ENCODE measurements at regions not wholly inside any gene's neighbourhood (a gene's known extent, or its start where the extent isn't known, plus 50 kb on each side); places are given as distances from the start of the nearest gene placed in this dataset.
"Not testable (repeated sequence)": the region's sequence is repeated elsewhere in the genome, so short reads cannot be mapped to it uniquely, and the experiment has no call there.

GRCh38 chr6:120355822-120356221, 978.5 kb downstream of the TBC1D32 start:
- no peak for DNase-seq (ENCODE audit: low read depth)

DNA sequence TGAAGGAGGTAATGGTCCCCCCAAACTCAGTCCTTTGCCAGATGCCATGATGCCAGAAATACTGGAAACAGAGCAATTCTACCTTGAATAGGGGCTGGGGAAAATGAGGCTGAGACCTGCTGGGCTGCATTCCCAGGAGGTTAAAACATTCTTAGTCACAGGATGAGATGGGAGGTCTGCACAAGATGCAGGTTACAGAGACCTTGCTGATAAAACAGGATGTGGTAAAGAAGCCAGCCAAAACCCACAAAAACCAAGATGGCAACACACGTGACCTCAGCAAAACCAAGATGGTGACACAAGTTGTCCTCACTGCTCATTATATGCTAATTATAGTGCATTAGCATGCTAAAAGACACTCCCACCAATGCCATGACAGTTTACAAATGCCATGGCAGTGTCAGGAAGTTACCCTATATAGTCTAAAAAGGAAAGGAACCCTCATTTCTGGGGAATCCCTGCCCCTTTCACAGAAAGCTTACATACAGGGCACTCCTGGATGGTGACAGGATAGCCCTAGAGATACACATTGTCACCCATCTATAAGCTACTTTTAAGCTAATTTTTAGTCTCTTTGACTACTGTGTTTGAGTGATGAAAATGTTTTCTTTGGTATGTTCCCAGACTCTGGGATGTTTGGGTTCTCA, 979.7 kb downstream of the TBC1D32 start:
- no peak for DNase-seq (ENCODE audit: low read depth)

DNA sequence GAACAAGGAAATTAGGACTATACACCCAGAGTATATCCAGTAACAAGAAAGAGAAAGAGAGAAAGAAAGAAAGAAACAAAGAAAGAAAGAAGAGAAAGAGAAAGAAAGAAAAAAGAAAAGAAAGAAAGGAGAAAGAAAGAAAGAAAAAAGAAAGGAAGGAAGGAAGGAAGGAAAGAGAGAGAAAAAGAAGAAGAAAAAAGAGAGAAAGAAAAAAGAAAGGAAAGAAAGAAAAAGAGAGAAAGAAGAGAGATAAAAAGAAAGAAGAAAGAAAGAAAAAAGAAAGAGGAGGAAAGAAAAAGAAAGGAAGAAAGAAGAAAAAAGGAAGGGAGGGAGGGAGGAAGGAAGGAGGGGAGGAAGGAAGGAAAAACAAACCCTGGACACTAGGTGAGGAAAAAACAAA, 981.8 kb downstream of the TBC1D32 start:
- no peak for DNase-seq (ENCODE audit: low read depth)

DNA sequence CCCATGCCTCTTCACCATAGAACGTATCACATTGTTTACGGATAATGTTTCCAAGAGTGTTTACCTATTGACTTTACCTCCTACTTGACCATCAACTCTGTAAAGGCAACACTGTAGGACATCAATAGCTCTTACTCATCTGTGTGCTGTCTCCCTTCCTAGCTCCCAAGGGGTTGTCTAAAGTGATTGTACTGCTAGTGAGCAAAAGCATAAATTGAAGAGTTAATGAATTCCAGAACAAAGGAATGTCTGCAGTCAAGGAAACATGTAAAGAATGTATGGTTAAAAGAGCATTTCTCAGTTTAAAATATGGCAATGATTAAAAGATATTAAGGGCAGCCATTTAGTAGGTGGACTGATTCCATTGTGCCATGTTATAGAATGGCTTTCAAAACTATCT, 985.4 kb downstream of the TBC1D32 start:
- DNase-seq (ENCODE audit: low read depth) = no peak

GRCh38 chr6:120328521-120328920, 979.0 kb upstream of the MAN1A1 start:
- no peak for DNase-seq (ENCODE audit: low read depth)

- no peak for DNase-seq (ENCODE audit: low read depth)
These were observed 971.1 kb upstream of the MAN1A1 start for GRCh38 chr6:120320481-120321162.

- DNase-seq (ENCODE audit: low read depth) = no peak
These were observed 954.7 kb upstream of the MAN1A1 start for GRCh38 chr6:120304223-120304622.

GRCh38 chr6:120303527-120303926, 954.0 kb upstream of the MAN1A1 start:
- DNase-seq (ENCODE audit: low read depth) = no peak

- no peak for DNase-seq (ENCODE audit: low read depth)
These were observed 952.5 kb upstream of the MAN1A1 start for GRCh38 chr6:120302041-120302440.

- DNase-seq (ENCODE audit: low read depth) = no peak
These were observed 941.4 kb upstream of the MAN1A1 start for GRCh38 chr6:120290964-120291363.

DNA sequence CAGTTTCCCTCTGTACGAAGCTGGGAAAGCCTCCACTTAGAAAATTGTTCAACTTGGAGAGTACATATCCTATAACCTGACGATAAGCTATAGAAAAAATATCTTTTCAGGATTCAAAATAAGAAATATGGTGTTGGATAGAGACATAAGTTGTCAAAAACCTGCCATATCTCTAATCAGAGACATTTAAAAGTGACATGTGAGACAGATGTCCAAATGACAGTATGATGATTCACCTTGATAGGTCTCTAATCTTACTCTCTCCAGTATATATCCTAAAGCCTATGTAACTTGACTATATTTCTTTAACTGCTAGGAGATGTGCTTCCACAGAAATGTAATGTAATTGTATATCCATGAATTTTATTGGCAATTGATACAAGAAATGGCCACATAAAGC, 932.4 kb upstream of the MAN1A1 start:
- DNase-seq (ENCODE audit: low read depth) = no peak

DNA sequence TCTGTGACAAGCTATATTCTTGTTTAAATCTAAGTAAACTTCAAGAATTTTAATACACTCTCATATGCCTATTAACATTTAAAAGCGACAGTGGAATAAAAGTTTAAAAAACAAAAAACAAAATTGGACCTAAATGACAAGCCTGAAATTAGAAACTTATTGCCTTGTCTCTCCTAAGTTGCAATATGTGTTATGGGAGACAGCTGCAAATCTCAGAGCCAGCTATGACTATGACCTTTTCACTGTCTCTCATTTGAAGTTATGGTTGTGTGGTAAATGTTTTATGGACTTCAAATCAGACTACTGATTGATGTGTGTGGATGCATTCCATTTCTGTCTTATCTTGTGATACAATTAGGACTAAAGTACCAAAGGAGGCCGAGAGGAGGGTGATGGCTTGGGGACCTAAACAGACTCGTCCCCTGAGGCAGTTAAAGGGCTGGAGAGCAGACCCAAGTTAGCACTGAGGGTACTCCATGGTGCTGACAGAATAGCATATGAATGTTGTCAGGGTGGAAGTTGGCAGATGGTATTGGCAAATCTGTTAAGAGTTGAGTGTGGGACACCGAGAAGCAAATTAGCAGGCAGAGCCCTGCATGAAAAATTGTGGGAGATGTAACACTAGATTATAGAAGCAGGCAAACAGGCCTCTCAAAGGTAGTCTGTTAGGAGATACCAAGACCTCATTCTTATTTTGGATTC, 930.1 kb upstream of the MAN1A1 start:
- no peak for DNase-seq (ENCODE audit: low read depth)

DNA sequence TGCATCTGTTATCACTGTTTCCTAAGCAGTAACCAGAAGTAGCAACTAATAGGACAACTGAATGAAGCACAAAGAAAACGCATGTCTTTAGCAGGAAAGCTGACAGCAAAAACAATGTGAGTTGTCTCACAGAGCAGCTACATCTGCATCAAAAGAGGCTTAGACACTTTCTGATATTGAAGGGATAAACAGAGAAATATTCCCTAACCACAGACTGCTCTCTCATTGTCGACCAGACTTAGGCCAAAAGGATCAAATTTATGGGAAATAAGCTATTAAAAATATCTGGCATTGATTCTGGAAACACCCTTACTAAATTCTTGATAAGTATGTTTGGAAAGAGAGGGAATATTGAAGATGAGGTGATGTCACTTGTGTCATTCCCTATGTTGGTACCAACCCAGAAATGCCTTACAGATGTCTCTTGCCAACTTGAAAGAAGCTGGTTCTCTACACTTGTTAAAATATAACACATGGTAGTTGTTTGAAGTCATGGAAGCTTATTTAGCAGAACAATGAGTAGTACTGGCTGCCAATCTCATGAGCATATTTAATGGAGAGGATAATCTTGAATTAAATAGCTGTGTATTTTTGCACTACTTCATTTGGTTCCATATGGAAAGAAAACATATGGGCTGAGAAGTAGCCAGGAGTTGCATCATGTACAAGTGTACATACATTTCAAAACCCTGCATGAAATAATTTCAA, 929.3 kb upstream of the MAN1A1 start:
- DNase-seq (ENCODE audit: low read depth) = no peak

- no peak for DNase-seq (ENCODE audit: low read depth)
These were observed 925.0 kb upstream of the MAN1A1 start for GRCh38 chr6:120274547-120274946.

GRCh38 chr6:120273411-120273810, 923.9 kb upstream of the MAN1A1 start:
- DNase-seq (ENCODE audit: low read depth) = no peak

DNA sequence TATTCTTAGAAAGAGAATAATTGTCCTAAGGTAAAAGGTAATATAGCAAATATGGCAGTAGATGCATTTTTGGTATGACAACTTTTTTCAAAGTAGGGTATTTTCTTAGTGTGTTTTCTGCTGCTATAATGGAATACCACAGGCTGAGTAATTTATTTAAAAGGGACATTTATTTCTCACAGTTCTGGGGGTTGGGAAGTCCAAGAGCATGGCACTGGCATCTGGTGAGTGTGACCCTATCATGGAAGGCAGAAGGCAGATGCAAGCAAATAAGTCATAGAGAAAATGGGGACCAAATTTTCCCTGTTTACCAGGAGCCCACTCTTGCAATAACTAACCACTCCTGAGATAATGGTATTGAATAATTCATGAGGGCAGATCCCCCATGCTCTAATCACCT, 922.5 kb upstream of the MAN1A1 start:
- no peak for DNase-seq (ENCODE audit: low read depth)

GRCh38 chr6:120268256-120268655, 918.7 kb upstream of the MAN1A1 start:
- not testable (repeated sequence) for DNase-seq (ENCODE audit: low read depth)

DNA sequence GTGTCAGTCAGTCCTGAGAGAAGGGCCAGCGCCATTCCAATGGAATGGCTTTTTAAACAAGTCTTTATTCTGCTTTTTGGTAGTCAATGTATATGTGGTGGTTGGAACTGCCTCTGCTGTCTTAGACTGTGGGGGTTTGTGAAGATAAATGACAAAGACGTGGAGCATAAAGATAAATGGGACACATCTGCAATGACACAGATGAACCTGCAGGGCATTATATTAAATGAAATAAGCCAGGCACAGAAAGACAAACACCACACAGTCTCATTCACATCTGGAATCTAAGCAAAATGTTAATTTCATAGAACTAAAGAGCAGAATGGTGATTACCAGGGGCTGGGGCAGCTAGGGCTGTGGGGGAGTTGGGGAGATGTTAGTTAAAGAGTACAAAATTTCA, 912.8 kb upstream of the MAN1A1 start:
- no peak for DNase-seq (ENCODE audit: low read depth)

DNA sequence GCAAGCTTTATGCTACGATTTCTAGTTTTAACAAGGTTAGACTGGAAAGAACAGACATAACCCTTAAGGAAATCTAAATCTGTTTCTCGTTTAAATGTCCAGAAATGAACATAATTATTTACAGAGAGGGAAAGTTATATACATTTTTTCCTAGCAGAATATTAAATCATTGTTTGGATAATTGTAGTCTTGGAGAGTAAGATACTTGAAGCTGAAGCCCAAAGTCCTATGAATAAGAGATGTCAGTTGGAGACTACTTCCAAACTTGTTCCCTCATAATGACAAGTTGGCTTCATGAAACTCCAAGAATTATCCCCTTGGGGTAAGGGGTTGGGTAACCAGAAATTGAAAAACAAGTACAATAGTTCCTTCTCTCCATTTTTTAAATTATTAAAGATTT, 911.1 kb upstream of the MAN1A1 start:
- DNase-seq (ENCODE audit: low read depth) = no peak

- no peak for DNase-seq (ENCODE audit: low read depth)
These were observed 905.1 kb upstream of the MAN1A1 start for GRCh38 chr6:120254651-120255050.

DNA sequence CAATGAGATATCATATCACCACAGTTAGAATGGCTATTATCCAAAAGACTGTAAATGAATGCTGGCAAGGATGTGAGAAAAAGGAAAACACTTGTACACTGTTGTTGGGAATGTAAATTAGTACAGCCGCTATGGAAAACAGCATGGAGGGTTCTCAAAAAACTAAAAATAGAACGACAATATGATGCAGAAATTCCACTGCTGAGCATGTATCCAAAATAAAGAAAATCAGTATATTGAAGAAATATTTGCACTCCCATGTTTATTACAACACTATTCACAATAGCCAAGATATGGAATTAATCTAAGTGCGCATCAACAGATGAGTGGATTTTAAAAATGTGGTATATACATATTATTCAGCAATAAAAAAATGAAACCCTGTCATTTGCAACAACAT, 898.9 kb upstream of the MAN1A1 start:
- DNase-seq (ENCODE audit: low read depth) = no peak

DNA sequence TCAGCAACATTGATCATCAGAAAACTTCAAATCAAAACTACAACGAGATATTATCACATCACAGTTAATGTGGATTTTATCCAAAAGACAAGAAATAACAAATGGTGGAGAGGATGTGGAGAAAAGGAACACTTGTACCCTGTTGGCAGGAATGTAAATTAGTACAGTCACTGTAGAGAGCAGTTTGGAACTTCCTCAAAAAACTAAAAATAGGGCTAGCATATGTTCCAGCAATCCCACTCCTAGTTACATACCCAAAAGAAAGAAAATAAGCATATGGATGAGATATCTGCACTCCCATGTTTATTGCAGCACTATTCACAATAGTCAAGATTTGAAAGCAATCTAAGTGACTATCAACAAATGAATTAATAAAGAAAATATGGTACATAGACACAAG, 887.7 kb upstream of the MAN1A1 start:
- no peak for DNase-seq (ENCODE audit: low read depth)

GRCh38 chr6:120230008-120230407, 880.4 kb upstream of the MAN1A1 start:
- DNase-seq (ENCODE audit: low read depth) = no peak

Data from stimulated activated CD8-positive, alpha-beta memory T cell treated with anti-CD3 and anti-CD28 coated beads, Interleukin-15, amount 100 ng/mL, for 1 hour (primary cell).